ENCODE measurements at regions not wholly inside any gene's neighbourhood (a gene's known extent, or its start where the extent isn't known, plus 50 kb on each side); places are given as distances from the start of the nearest gene placed in this dataset.

- TF ChIP-seq ZNF274 (IDR thresholded peaks at IDR 0.05; ENCODE audit: low read depth, low read length): no peak
- no peak for TF ChIP-seq YY1 (IDR thresholded peaks at IDR 0.05; ENCODE audit: insufficient read depth, insufficient read length)
Measured at GRCh38 chr10:78914502-78915189, 154.1 kb upstream of the ZMIZ1 start.
